Keratinocyte (primary cell): ENCODE measurements at regions not wholly inside any gene's neighbourhood (a gene's known extent, or its start where the extent isn't known, plus 50 kb on each side); places are given as distances from the start of the nearest gene placed in this dataset.

Source experiments
- DNase-seq: peaks from one replicate; pipeline ENCODE4 v3.0.0-alpha.2; 2011; ENCODE audit warnings: low read depth, missing footprints, low spot score
- FAIRE-seq: peaks from 2 replicates; lab custom pipeline; 2011; peaks lifted over from hg19 to GRCh38; lab: Jason Lieb, UNC
- H2AFZ ChIP-seq: 2 replicates; pipeline ENCODE4 v1.6.0; 2012; ENCODE audit warnings: low read length, control low read depth, inconsistent platforms; ENCODE audit not compliant: control insufficient read depth
- H3K27ac ChIP-seq: 2 replicates; pipeline ENCODE4 v1.5.1; 2011; ENCODE audit warnings: low read length; ENCODE audit not compliant: control insufficient read depth, insufficient read depth
- H3K27me3 ChIP-seq: 3 replicates; pipeline ENCODE4 v1.6.0; 2011; ENCODE audit warnings: low read length; ENCODE audit not compliant: control insufficient read depth, insufficient read depth; ENCODE audit errors: extremely low read depth
- H3K36me3 ChIP-seq, 2 experiments: 2 replicates in 1 of 2; 3 replicates in 1 of 2; pipeline ENCODE4 v1.5.1; 2011; ENCODE audit warnings: low read length in 2 of 2, mild to moderate bottlenecking in 1 of 2; ENCODE audit not compliant: control insufficient read depth in 2 of 2, insufficient read depth in 2 of 2; ENCODE audit errors: extremely low read depth in 1 of 2
- H3K4me1 ChIP-seq: 3 replicates; pipeline ENCODE4 v1.5.1; 2011; ENCODE audit warnings: low read length; ENCODE audit not compliant: control insufficient read depth, insufficient read depth; ENCODE audit errors: extremely low read depth
- H3K4me2 ChIP-seq: 3 replicates; pipeline ENCODE4 v1.6.0; 2011; ENCODE audit warnings: low read depth, low read length; ENCODE audit not compliant: control insufficient read depth, insufficient read depth; ENCODE audit errors: extremely low read depth
- H3K4me3 ChIP-seq, 3 experiments: fragments of 200-600 bp in 1 of 3; sonication (generic) in 1 of 3; 2 replicates in 2 of 3; 3 replicates in 1 of 3; pipeline ENCODE4 v1.5.1; 2011 to 2016; ENCODE audit warnings: low read length in 3 of 3, mild to moderate bottlenecking in 3 of 3, control low read depth in 2 of 3, inconsistent platforms in 1 of 3, low read depth in 1 of 3, mixed read lengths in 1 of 3, mixed run types in 1 of 3, moderate library complexity in 1 of 3; ENCODE audit not compliant: control insufficient read depth in 2 of 3, insufficient read depth in 2 of 3; ENCODE audit errors: extremely low read depth in 1 of 3
- H3K79me2 ChIP-seq: 2 replicates; pipeline ENCODE4 v1.6.0; 2012; ENCODE audit warnings: low read length; ENCODE audit not compliant: control insufficient read depth, insufficient read depth
- H3K9ac ChIP-seq: 3 replicates; pipeline ENCODE4 v1.6.0; 2011; ENCODE audit warnings: low read length; ENCODE audit not compliant: control insufficient read depth, insufficient read depth; ENCODE audit errors: extremely low read depth
- H3K9me1 ChIP-seq: 3 replicates; pipeline ENCODE4 v1.6.0; 2011; ENCODE audit warnings: low read length; ENCODE audit not compliant: control insufficient read depth, insufficient read depth; ENCODE audit errors: extremely low read depth
- H3K9me3 ChIP-seq: 2 replicates; pipeline ENCODE4 v1.5.1; 2012; ENCODE audit warnings: low read depth, low read length; ENCODE audit not compliant: control insufficient read depth
- H4K20me1 ChIP-seq: 3 replicates; pipeline ENCODE4 v1.6.0; 2011; ENCODE audit warnings: low read length; ENCODE audit not compliant: control insufficient read depth, insufficient read depth; ENCODE audit errors: extremely low read depth
- CTCF ChIP-seq, 3 experiments: IDR thresholded peaks in 1 of 3; conservative IDR thresholded peaks in 1 of 3; optimal IDR thresholded peaks in 1 of 3; 2 replicates in 2 of 3; 3 replicates in 1 of 3; pipeline versions ENCODE3 to v1.5.1; 2011; ENCODE audit warnings: low read length in 3 of 3, mild to moderate bottlenecking in 3 of 3, moderate library complexity in 2 of 3, control low read depth in 1 of 3, inconsistent platforms in 1 of 3; ENCODE audit not compliant: insufficient read depth in 2 of 3; ENCODE audit errors: extremely low read depth in 1 of 3
- EZH2 ChIP-seq: IDR thresholded peaks from one replicate; pipeline ENCODE4 v1.6.1; 2012; ENCODE audit warnings: inconsistent platforms, mild to moderate bottlenecking, low read length, moderate library complexity
- dilution Hi-C: fragments of 300-500 bp; cut with MboI; formaldehyde crosslinking; loops from one replicate; pipeline ENCODE4 v1.7.0; 2020; ENCODE audit warnings: low sequenced_read_pairs; ENCODE audit not compliant: extremely low pct_ligation_motif_present

- Histone ChIP-seq H3K27me3 (no peaks in the 10 kb centered on the region), H3K9me1 (no peaks in the 10 kb centered on the region), H3K4me3 (no peak overlapping the region), H3K9ac (no peak overlapping the region), H3K4me1 (no peaks in the 10 kb centered on the region), H3K4me2 (no peak overlapping the region), H3K9me3 (no peaks in the 10 kb centered on the region), H3K79me2 (no peaks in the 10 kb centered on the region), H4K20me1 (no peaks in the 10 kb centered on the region), H3K36me3 (no peaks in the 10 kb centered on the region), H3K27ac (no peak overlapping the region), H2AFZ (no peak overlapping the region)
- dilution Hi-C loops = no loop called here
- DNase-seq = no peak
- no peak for TF ChIP-seq EZH2
- TF ChIP-seq CTCF (optimal IDR thresholded peaks at IDR 0.05 in 1 of 3, IDR thresholded peaks at IDR 0.05 in 1 of 3, conservative IDR thresholded peaks at IDR 0.05 in 1 of 3; ENCODE audit: extremely low read depth in 1 of 3, insufficient read depth in 2 of 3, low read length in 3 of 3) = no peak
- FAIRE-seq = no peak
Observed at GRCh38 chr6:141653590-141653989, 479.1 kb upstream of the GJE1 start.

- H2AFZ ChIP-seq = no peak overlapping the region
- dilution Hi-C loops = no loop called here
- H3K4me3 ChIP-seq = no peak overlapping the region
- no peak overlapping the region for H3K4me2 ChIP-seq
- no peaks in the 10 kb centered on the region for H3K79me2 ChIP-seq
- no peaks in the 10 kb centered on the region for H4K20me1 ChIP-seq
- no peaks in the 10 kb centered on the region for H3K9me3 ChIP-seq
- no peak for DNase-seq
- no peaks in the 10 kb centered on the region for H3K9me1 ChIP-seq
- no peaks in the 10 kb centered on the region for H3K27me3 ChIP-seq
- H3K36me3 ChIP-seq = no peaks in the 10 kb centered on the region
- TF ChIP-seq CTCF (optimal IDR thresholded peaks at IDR 0.05 in 1 of 3, IDR thresholded peaks at IDR 0.05 in 1 of 3, conservative IDR thresholded peaks at IDR 0.05 in 1 of 3; ENCODE audit: extremely low read depth in 1 of 3, insufficient read depth in 2 of 3, low read length in 3 of 3) (no peak), EZH2 (no peak)
- no peaks in the 10 kb centered on the region for H3K4me1 ChIP-seq
- no peak for FAIRE-seq
- H3K9ac ChIP-seq = no peak overlapping the region
- no peak overlapping the region for H3K27ac ChIP-seq
Observed at GRCh38 chr6:141641951-141642350, 490.8 kb upstream of the GJE1 start.
